ENCODE measurements at regions not wholly inside any gene's neighbourhood (a gene's known extent, or its start where the extent isn't known, plus 50 kb on each side); places are given as distances from the start of the nearest gene placed in this dataset.

DNA sequence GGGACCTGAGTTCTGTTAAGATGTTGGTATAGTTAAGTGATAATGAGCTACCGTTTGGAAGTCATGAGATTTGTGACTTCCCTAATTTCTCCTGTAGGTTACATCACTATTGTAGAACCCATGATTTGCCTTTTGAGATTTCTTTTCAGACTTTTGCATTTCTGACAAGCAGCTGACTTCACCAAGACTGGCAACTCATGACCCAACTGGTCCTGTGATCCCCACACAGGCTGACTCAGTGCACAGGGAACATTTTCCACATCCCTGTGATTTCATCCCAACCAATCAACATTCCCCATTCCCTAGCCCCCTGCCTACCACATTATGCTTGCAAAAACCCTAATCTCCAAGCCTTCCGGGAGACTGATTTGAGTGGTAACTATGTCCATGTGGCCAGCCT, 242.1 kb upstream of the PDZRN3 start:
- H3K36me3 ChIP-seq (ENCODE audit: low read depth), result no peaks in the 10 kb centered on the region
- no peaks in the 10 kb centered on the region for H3K9me2 ChIP-seq (ENCODE audit: insufficient read depth)
- no peak overlapping the region for H3K4me2 ChIP-seq (ENCODE audit: unreplicated experiment)
- no peaks in the 10 kb centered on the region for H4K20me1 ChIP-seq (ENCODE audit: insufficient read depth)
- H3K9ac ChIP-seq, result no peak overlapping the region
- peaks cover 12% of the 10 kb centered on the region for H3K4me1 ChIP-seq (ENCODE audit: insufficient read depth)
- no peaks in the 10 kb centered on the region for H3K9me3 ChIP-seq (ENCODE audit: low read depth)
- DNase-seq, result peak; percentile 31
- no peak overlapping the region for H3K4me3 ChIP-seq
- no peak overlapping the region for H3K27ac ChIP-seq
- TF ChIP-seq EZH2phosphoT487 (IDR thresholded peaks at IDR 0.05; ENCODE audit: insufficient read depth, low read depth) (no peak), EZH2 (IDR thresholded peaks at IDR 0.05; ENCODE audit: insufficient read depth, poor library complexity, severe bottlenecking) (no peak)
- 0 out of 2 replicates have a peak, but pooled peaks cover 6% of the 10 kb centered on the region for H3K27me3 ChIP-seq (replicated peaks; ENCODE audit: insufficient read depth)
- WGBS, 2 experiments (ENCODE audit: low coverage in 1 of 2, low lambda C conversion rate in 2 of 2, missing lambda C conversion rate in 2 of 2), result 87 to 90% methylated on average over 2 of the region's 2 CpGs
- H2AFZ ChIP-seq, result no peak overlapping the region
- no peaks in the 10 kb centered on the region for H3K79me2 ChIP-seq (ENCODE audit: insufficient read depth)
- in situ Hi-C loops (cut with MboI), result loop anchor here (25.0 kb wide), 1 partner anchor 770 kb away; no protein-coding TSS in a partner anchor
- peaks cover 8% of the 10 kb centered on the region; the same call in 1 of the 2 replicates for H3F3A ChIP-seq (ENCODE audit: insufficient read depth)

DNA sequence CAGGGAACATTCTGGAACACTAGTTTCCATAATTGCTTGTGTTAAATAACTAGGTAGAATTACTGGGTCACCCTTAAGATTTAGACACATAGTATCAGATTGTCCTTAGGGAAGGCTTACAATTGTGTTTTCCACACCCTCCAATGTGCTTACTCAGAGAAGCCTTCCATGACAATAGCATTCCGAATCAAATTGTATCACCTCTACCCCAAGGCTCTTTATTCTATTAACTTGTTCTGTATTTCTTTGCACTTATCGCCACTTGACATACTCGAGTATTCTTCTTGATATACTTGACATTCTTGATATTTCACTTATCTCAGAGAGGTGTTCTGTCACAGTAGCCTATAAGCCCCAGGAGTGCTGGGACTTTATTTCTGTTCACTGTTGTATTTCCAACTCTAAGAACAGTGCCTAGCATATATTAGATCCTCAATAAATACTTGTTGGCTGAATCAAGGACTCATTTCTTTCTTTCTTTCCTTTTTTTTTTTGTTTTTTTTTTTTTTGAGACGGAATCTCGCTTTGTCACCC, 238.9 kb upstream of the PDZRN3 start:
- no peak overlapping the region for H3K9ac ChIP-seq
- WGBS, 2 experiments (ENCODE audit: low coverage in 1 of 2, low lambda C conversion rate in 2 of 2, missing lambda C conversion rate in 2 of 2), result 82 to 87% methylated on average over 5 of the region's 5 CpGs
- DNase-seq, result no peak

DNA sequence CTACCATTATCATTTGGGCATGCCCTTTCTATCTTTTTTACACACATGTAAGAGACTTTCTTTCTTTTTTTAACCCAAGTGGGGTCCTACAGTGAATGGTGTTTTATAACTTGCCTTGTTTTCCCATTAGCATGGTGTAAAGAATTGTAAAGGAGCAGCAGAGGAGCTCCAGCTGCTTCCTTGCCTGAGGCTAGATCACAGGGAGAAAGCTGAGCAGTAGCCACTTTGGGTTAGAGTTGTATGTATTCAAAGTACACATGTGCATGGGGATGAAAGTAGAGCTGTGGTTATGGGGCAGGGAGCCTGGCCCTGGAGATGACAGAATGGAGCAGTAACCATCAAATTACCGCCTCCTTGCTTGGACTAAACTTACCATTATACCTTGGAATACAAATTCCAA, 231.1 kb upstream of the PDZRN3 start:
- Histone ChIP-seq H3K9ac (no peak overlapping the region), H3K9me3 (ENCODE audit: low read depth) (no peaks in the 10 kb centered on the region), H3K27ac (no peak overlapping the region), H4K20me1 (ENCODE audit: insufficient read depth) (no peaks in the 10 kb centered on the region), H3K4me3 (no peak overlapping the region), H3F3A (ENCODE audit: insufficient read depth) (no peaks in the 10 kb centered on the region), H3K9me2 (ENCODE audit: insufficient read depth) (no peaks in the 10 kb centered on the region), H3K36me3 (ENCODE audit: low read depth) (no peaks in the 10 kb centered on the region), H2AFZ (no peak overlapping the region), H3K27me3 (replicated peaks; ENCODE audit: insufficient read depth) (no peaks in the 10 kb centered on the region), H3K4me2 (ENCODE audit: unreplicated experiment) (no peak overlapping the region), H3K4me1 (ENCODE audit: insufficient read depth) (no peaks in the 10 kb centered on the region), H3K79me2 (ENCODE audit: insufficient read depth) (no peaks in the 10 kb centered on the region)
- in situ Hi-C loops (cut with MboI), result loop anchor here (25.0 kb wide), 1 partner anchor 781 kb away; no protein-coding TSS in a partner anchor
- TF ChIP-seq EZH2phosphoT487 (IDR thresholded peaks at IDR 0.05; ENCODE audit: insufficient read depth, low read depth) (no peak), EZH2 (IDR thresholded peaks at IDR 0.05; ENCODE audit: insufficient read depth, poor library complexity, severe bottlenecking) (no peak)
- DNase-seq, result no peak
- WGBS, 2 experiments (ENCODE audit: low coverage in 1 of 2, low lambda C conversion rate in 2 of 2, missing lambda C conversion rate in 2 of 2), result 88 to 96% methylated on average over 1 of the region's 1 CpG

More for the DNA sequence above, 238.9 kb upstream of the PDZRN3 start:
- no peak overlapping the region for H2AFZ ChIP-seq
- no peak overlapping the region for H3K4me3 ChIP-seq
- TF ChIP-seq EZH2phosphoT487 (IDR thresholded peaks at IDR 0.05; ENCODE audit: insufficient read depth, low read depth), result no peak
- TF ChIP-seq EZH2 (IDR thresholded peaks at IDR 0.05; ENCODE audit: insufficient read depth, poor library complexity, severe bottlenecking), result no peak
- H3K4me2 ChIP-seq (ENCODE audit: unreplicated experiment), result no peak overlapping the region
- H3K36me3 ChIP-seq (ENCODE audit: low read depth), result no peaks in the 10 kb centered on the region
- H3K9me2 ChIP-seq (ENCODE audit: insufficient read depth), result no peaks in the 10 kb centered on the region
- peaks cover 8% of the 10 kb centered on the region; the same call in 1 of the 2 replicates for H3F3A ChIP-seq (ENCODE audit: insufficient read depth)
- no peaks in the 10 kb centered on the region for H4K20me1 ChIP-seq (ENCODE audit: insufficient read depth)
- no peaks in the 10 kb centered on the region for H3K27me3 ChIP-seq (replicated peaks; ENCODE audit: insufficient read depth)
- no peaks in the 10 kb centered on the region for H3K79me2 ChIP-seq (ENCODE audit: insufficient read depth)
- peaks cover 12% of the 10 kb centered on the region for H3K4me1 ChIP-seq (ENCODE audit: insufficient read depth)
- H3K27ac ChIP-seq, result no peak overlapping the region
- in situ Hi-C loops (cut with MboI), result loop anchor here (25.0 kb wide), 1 partner anchor 774 kb away; no protein-coding TSS in a partner anchor
- H3K9me3 ChIP-seq (ENCODE audit: low read depth), result no peaks in the 10 kb centered on the region

DNA sequence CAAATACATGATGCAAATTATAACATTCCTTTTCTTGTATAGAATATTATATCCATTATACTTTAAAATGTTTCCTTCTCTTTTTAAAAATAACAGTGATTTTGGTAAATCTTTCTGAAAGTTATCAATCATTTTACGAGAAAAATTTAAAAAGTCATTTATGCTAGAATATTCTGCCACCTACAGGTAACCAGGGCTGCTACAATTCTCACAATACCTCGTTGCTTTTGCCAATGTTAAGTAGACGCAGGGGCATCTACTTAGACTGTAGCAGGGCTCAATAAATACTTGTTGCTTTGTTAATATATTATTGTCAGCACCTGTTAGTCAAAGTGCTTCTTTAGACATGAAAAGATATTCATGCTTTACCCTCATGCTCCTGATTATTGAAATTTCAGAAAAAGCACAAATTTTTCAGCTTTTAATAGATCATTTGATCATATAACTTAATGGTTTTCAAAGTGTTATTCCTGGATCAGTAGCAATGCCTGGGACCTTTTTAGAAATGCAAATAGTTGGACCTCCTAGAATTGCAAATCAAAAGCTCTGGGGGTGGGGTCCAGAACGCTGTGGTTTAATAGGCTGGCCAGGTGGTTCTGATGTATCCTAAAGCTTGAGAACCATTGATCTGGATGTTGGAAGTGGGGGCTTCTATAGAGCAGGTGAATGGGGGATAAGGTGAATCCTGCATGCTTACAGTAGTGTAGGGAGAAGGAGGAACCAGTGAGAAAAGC, 223.6 kb upstream of the PDZRN3 start:
- Histone ChIP-seq H3K79me2 (ENCODE audit: insufficient read depth) (no peaks in the 10 kb centered on the region), H3K36me3 (ENCODE audit: low read depth) (no peaks in the 10 kb centered on the region), H4K20me1 (ENCODE audit: insufficient read depth) (no peaks in the 10 kb centered on the region), H3K4me1 (ENCODE audit: insufficient read depth) (no peaks in the 10 kb centered on the region), H3F3A (ENCODE audit: insufficient read depth) (no peaks in the 10 kb centered on the region), H2AFZ (no peak overlapping the region), H3K9me2 (ENCODE audit: insufficient read depth) (no peaks in the 10 kb centered on the region), H3K9ac (no peak overlapping the region), H3K4me2 (ENCODE audit: unreplicated experiment) (no peak overlapping the region), H3K27me3 (replicated peaks; ENCODE audit: insufficient read depth) (no peaks in the 10 kb centered on the region), H3K27ac (no peak overlapping the region), H3K9me3 (ENCODE audit: low read depth) (no peaks in the 10 kb centered on the region), H3K4me3 (no peak overlapping the region)
- in situ Hi-C loops (cut with MboI), result loop anchor here (10.0 to 25.0 kb wide), 3 partner anchors 234 to 736 kb away; no protein-coding TSS in a partner anchor
- TF ChIP-seq EZH2phosphoT487 (IDR thresholded peaks at IDR 0.05; ENCODE audit: insufficient read depth, low read depth) (no peak), EZH2 (IDR thresholded peaks at IDR 0.05; ENCODE audit: insufficient read depth, poor library complexity, severe bottlenecking) (no peak)
- WGBS, 2 experiments (ENCODE audit: low coverage in 1 of 2, low lambda C conversion rate in 2 of 2, missing lambda C conversion rate in 2 of 2), result 27% methylated on average over 4 of the region's 4 CpGs
- DNase-seq, result peak; percentile 72

All from GM23248 (cell line).